HepG2 (cell line): ENCODE measurements at regions not wholly inside any gene's neighbourhood (a gene's known extent, or its start where the extent isn't known, plus 50 kb on each side); places are given as distances from the start of the nearest gene placed in this dataset.

Experiments
- ATAC-seq: fragments of 200-7000 bp; cut with Tn5 transposase; 3 replicates; pipeline ENCODE4 v1.9.1; 2020; ENCODE audit warnings: mild to moderate bottlenecking, moderate library complexity
- BruUV-seq: library from RNA; stranded (reverse); fragments of 400-500 nt; replicated peaks from 2 replicates; lab custom pipeline; 2021; lab: Mats Ljungman, UMichigan
- CTCF ChIA-PET: fragments of 300-600 bp; formaldehyde crosslinking; extraction: SDS; loops from one replicate; lab custom pipeline; 2021; ENCODE audit warnings: low total read pairs, inconsistent platforms, low intra/inter-chr PET ratio; lab: Yijun Ruan, JAX
- POLR2A ChIA-PET: fragments of 350-600 bp; sonication (Branson Sonifier 250); formaldehyde crosslinking; loops from one replicate; lab custom pipeline; 2020; ENCODE audit warnings: antibody characterized with exemption, inconsistent platforms; lab: Yijun Ruan, JAX
- DNase-seq: peaks from one replicate; pipeline ENCODE4 v3.0.0-alpha.2; 2015; ENCODE audit warnings: low spot score
- FAIRE-seq: peaks from 3 replicates; lab custom pipeline; 2011; peaks lifted over from hg19 to GRCh38; lab: Jason Lieb, UNC
- H2AFZ ChIP-seq: one replicate; pipeline ENCODE4 v1.6.1; 2011; ENCODE audit warnings: low read length, inconsistent platforms
- H3K27ac ChIP-seq: fragments of 300-600 bp; 3 replicates; pipeline ENCODE4 v1.8.0; 2011; ENCODE audit warnings: mixed run types, mild to moderate bottlenecking, mixed read lengths, low read length, inconsistent platforms; ENCODE audit not compliant: insufficient read depth; ENCODE audit errors: extremely low read length
- H3K27me3 ChIP-seq, 2 experiments: fragments of 200-600 bp in 1 of 2; 2 replicates in 1 of 2; 3 replicates in 1 of 2; pipeline versions ENCODE4 v1.6.0 to v1.8.0; 2011; ENCODE audit warnings: low read length in 2 of 2, mild to moderate bottlenecking in 2 of 2, moderate library complexity in 2 of 2, inconsistent platforms in 1 of 2; ENCODE audit not compliant: insufficient read depth in 2 of 2, control insufficient read depth in 1 of 2
- H3K36me3 ChIP-seq, 2 experiments: fragments of 200-600 bp in 1 of 2; replicated peaks in 1 of 2; 2 replicates in 1 of 2; 3 replicates in 1 of 2; pipeline versions ENCODE4 v1.5.1 to v1.8.0; 2011; ENCODE audit warnings: low read length in 2 of 2, inconsistent platforms in 1 of 2; ENCODE audit not compliant: insufficient read depth in 2 of 2, control insufficient read depth in 1 of 2
- H3K4me1 ChIP-seq: 2 replicates; pipeline ENCODE4 v1.5.1; 2012; ENCODE audit warnings: low read length, inconsistent platforms; ENCODE audit not compliant: insufficient read depth
- H3K4me2 ChIP-seq: 2 replicates; pipeline ENCODE4 v1.6.0; 2011; ENCODE audit warnings: low read depth, low read length, inconsistent platforms
- H3K4me3 ChIP-seq, 3 experiments: fragments of 200-600 bp in 1 of 3; sonication (generic), shearing (Covaris generic) in 1 of 3; replicated peaks in 1 of 3; 2 replicates each; pipeline ENCODE4 v1.5.1; 2011 to 2016; ENCODE audit warnings: low read length in 3 of 3, inconsistent platforms in 2 of 3, low read depth in 2 of 3, mild to moderate bottlenecking in 2 of 3, control low read depth in 1 of 3, mixed read lengths in 1 of 3; ENCODE audit not compliant: insufficient read depth in 1 of 3
- H3K79me2 ChIP-seq: one replicate; pipeline ENCODE4 v1.6.1; 2011; ENCODE audit warnings: low read length, inconsistent platforms; ENCODE audit not compliant: insufficient read depth
- H3K9ac ChIP-seq: 2 replicates; pipeline ENCODE4 v1.6.0; 2011; ENCODE audit warnings: mild to moderate bottlenecking, low read depth, low read length, inconsistent platforms; ENCODE audit not compliant: insufficient read depth
- H3K9me3 ChIP-seq: 2 replicates; pipeline ENCODE4 v1.5.1; 2012; ENCODE audit warnings: mild to moderate bottlenecking, low read length
- H4K20me1 ChIP-seq: 2 replicates; pipeline ENCODE4 v1.6.0; 2011; ENCODE audit warnings: inconsistent platforms, mild to moderate bottlenecking, low read length, moderate library complexity; ENCODE audit not compliant: insufficient read depth
- ATAD3A ChIP-seq: sonication (generic); formaldehyde crosslinking; IDR thresholded peaks from 2 replicates; pipeline ENCODE4 v1.4.0; 2020; ENCODE audit warnings: missing genetic modification reagents
- ATF3 ChIP-seq: sonication (generic); formaldehyde crosslinking; IDR thresholded peaks from 2 replicates; pipeline ENCODE4 v1.4.0; 2020; ENCODE audit warnings: missing genetic modification reagents
- FOXJ3 ChIP-seq: sonication (generic); formaldehyde crosslinking; IDR thresholded peaks from 2 replicates; pipeline ENCODE4 v1.4.0; 2020; ENCODE audit warnings: missing genetic modification reagents, mild to moderate bottlenecking, borderline replicate concordance
- FUBP1 ChIP-seq: sonication (generic); formaldehyde crosslinking; IDR thresholded peaks from 2 replicates; pipeline ENCODE4 v1.5.1; 2020; ENCODE audit warnings: missing genetic modification reagents, mild to moderate bottlenecking, borderline replicate concordance
- GABPB1 ChIP-seq: IDR thresholded peaks from 2 replicates; pipeline ENCODE4 v1.6.1; 2016; ENCODE audit warnings: mild to moderate bottlenecking, missing genetic modification reagents, moderate library complexity, missing compliant biosample characterization
- JARID2 ChIP-seq: sonication (generic); formaldehyde crosslinking; IDR thresholded peaks from 2 replicates; pipeline ENCODE4 v1.8.1; 2023; ENCODE audit warnings: missing genetic modification reagents, inconsistent platforms; ENCODE audit not compliant: insufficient replicate concordance
- MAFK ChIP-seq, 2 experiments: IDR thresholded peaks in 1 of 2; conservative IDR thresholded peaks in 1 of 2; 2 replicates each; pipeline ENCODE4 v1.6.1; 2011; ENCODE audit warnings: improper control_type of control experiment in 2 of 2, low read length in 2 of 2
- MXD1 ChIP-seq: sonication (generic); formaldehyde crosslinking; IDR thresholded peaks from 2 replicates; pipeline ENCODE4 v1.4.0; 2020; ENCODE audit warnings: mild to moderate bottlenecking, missing genetic modification reagents
- MYNN ChIP-seq: sonication (generic); formaldehyde crosslinking; IDR thresholded peaks from 2 replicates; pipeline ENCODE4 v1.4.0; 2020; ENCODE audit warnings: mild to moderate bottlenecking, low read depth, missing genetic modification reagents
- NCOR1 ChIP-seq: fragments of 200-600 bp; sonication (generic); IDR thresholded peaks from 2 replicates; pipeline ENCODE4 v1.7.0; 2017; ENCODE audit warnings: antibody characterized with exemption, low read length, borderline replicate concordance
- ZFAT ChIP-seq: sonication (generic); formaldehyde crosslinking; conservative IDR thresholded peaks from 2 replicates; pipeline ENCODE4 v1.8.1; 2023; ENCODE audit warnings: missing genetic modification reagents, inconsistent platforms
- ZNF142 ChIP-seq: sonication (generic); formaldehyde crosslinking; IDR thresholded peaks from 2 replicates; pipeline ENCODE4 v1.4.0; 2020; ENCODE audit warnings: missing genetic modification reagents
- ZNF512B ChIP-seq: sonication (generic); formaldehyde crosslinking; IDR thresholded peaks from 2 replicates; pipeline ENCODE4 v1.5.1; 2020; ENCODE audit warnings: missing genetic modification reagents, mild to moderate bottlenecking, borderline replicate concordance
- WGBS: methylation state at CpG from one replicate; pipeline ENCODE4 v1.1.6; 2017; ENCODE audit warnings: low lambda C conversion rate; 5-methylcytosine and 5-hydroxymethylcytosine counted together
- in situ Hi-C: cut with HindIII; loops from 2 replicates; pipeline ENCODE4 v1.10.0; 2017; ENCODE audit warnings: low pct_unique_long_range_greater_than_20kb; ENCODE audit not compliant: extremely low pct_ligation_motif_present
- intact Hi-C: fragments of 100-400 bp; cut with micrococcal nuclease; formaldehyde crosslinking; loops from one replicate; pipeline ENCODE4 v1.10.0; 2022; ENCODE audit not compliant: unreplicated experiment

- no peaks in the 10 kb centered on the region for H3K9me3 ChIP-seq
- ChIA-PET CTCF (no interaction called here), POLR2A (no interaction called here)
- H4K20me1 ChIP-seq, result no peaks in the 10 kb centered on the region
- no peak overlapping the region for H3K9ac ChIP-seq
- no peak overlapping the region for H2AFZ ChIP-seq
- FAIRE-seq, result no peak
- TF ChIP-seq ZNF512B (CRISPR knock-in tag), result no peak
- TF ChIP-seq GABPB1 (CRISPR knock-in tag), result no peak
- no peak for TF ChIP-seq ZNF142
- TF ChIP-seq ATAD3A (CRISPR knock-in tag), result no peak
- TF ChIP-seq FOXJ3 (CRISPR knock-in tag), result no peak
- no peak for TF ChIP-seq FUBP1 (CRISPR knock-in tag)
- TF ChIP-seq MXD1 (CRISPR knock-in tag), result no peak
- no peak for TF ChIP-seq MAFK (conservative IDR thresholded peaks at IDR 0.05 in 1 of 2, IDR thresholded peaks at IDR 0.05 in 1 of 2; ENCODE audit: low read length in 2 of 2)
- no peak for TF ChIP-seq NCOR1
- TF ChIP-seq MYNN (CRISPR knock-in tag), result no peak
- no peak for TF ChIP-seq ZFAT (CRISPR knock-in tag)
- TF ChIP-seq ATF3 (CRISPR knock-in tag), result no peak
- TF ChIP-seq JARID2 (CRISPR knock-in tag), result no peak
- no peak overlapping the region for H3K4me3 ChIP-seq
- no peak overlapping the region for H3K4me2 ChIP-seq
- no peaks in the 10 kb centered on the region for H3K79me2 ChIP-seq
- ATAC-seq, result no peak
- H3K36me3 ChIP-seq, result no peaks in the 10 kb centered on the region
- no peaks in the 10 kb centered on the region for H3K4me1 ChIP-seq
- intact Hi-C loops (no loop called here), in situ Hi-C loops (no loop called here)
- 0% methylated on average over 2 of the region's 2 CpGs for WGBS
- DNase-seq, result no peak
- H3K27ac ChIP-seq, result no peak overlapping the region
- BruUV-seq, result no TSS peak
- H3K27me3 ChIP-seq, result no peaks in the 10 kb centered on the region
Observed at GRCh38 chr1:87939444-87939843, 610.8 kb downstream of the LMO4 start.
